ENCODE measurements at regions not wholly inside any gene's neighbourhood (a gene's known extent, or its start where the extent isn't known, plus 50 kb on each side); places are given as distances from the start of the nearest gene placed in this dataset.

DNA sequence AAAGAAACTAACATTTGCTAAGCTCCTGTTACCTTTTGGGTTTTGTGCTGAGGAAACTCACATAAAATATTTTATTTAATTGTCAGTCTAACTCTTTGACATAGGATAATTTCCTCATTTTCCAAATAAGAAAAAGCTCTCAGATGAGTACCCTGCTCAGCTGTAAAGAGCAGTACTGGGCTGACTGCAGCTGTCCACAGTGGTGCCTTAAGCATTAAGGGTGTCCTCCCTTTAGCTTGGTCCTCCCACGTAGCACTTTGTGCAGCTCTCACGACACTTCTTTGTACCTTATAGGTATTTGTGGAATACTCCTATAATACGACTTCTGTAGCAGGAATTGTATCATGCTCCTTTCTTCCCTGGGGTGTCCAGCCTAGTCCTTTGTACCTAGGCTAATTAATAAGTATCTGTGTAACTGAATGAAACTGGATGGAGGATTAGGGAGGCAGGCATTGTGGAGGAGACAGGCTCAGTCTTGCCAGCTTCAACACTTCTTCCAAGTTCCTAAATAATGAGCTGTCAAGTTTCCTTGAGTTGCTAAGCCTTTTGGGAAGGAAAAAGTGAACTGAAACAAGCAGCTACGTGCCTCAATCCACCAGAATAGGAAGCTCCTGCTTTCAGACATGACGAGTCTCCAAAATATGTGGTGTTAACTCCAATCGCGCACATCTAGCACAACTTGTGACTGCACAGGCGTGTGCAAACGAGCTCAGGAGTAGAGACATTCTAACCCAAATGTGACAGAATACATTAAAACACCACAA lies 123.0 kb downstream of the SLC38A4 start:
- TF ChIP-seq, protein P1, sequence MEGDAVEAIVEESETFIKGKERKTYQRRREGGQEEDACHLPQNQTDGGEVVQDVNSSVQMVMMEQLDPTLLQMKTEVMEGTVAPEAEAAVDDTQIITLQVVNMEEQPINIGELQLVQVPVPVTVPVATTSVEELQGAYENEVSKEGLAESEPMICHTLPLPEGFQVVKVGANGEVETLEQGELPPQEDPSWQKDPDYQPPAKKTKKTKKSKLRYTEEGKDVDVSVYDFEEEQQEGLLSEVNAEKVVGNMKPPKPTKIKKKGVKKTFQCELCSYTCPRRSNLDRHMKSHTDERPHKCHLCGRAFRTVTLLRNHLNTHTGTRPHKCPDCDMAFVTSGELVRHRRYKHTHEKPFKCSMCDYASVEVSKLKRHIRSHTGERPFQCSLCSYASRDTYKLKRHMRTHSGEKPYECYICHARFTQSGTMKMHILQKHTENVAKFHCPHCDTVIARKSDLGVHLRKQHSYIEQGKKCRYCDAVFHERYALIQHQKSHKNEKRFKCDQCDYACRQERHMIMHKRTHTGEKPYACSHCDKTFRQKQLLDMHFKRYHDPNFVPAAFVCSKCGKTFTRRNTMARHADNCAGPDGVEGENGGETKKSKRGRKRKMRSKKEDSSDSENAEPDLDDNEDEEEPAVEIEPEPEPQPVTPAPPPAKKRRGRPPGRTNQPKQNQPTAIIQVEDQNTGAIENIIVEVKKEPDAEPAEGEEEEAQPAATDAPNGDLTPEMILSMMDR (IDR thresholded peaks at IDR 0.05) = no peak
- no peak for TF ChIP-seq POLR2A (IDR thresholded peaks at IDR 0.05)

Data from right lobe of liver (tissue), 4 donors.